Activated CD4-positive, alpha-beta T cell treated with anti-CD3 and anti-CD28 coated beads, Interleukin-10, Interleukin-2, amounts not matched to agents 100 ng/mL and 50 ng/mL, durations not matched to agents 16 hours and 8 hours (primary cell): ENCODE measurements at regions not wholly inside any gene's neighbourhood (a gene's known extent, or its start where the extent isn't known, plus 50 kb on each side); places are given as distances from the start of the nearest gene placed in this dataset.

Source experiments
- DNase-seq: peaks from one replicate; pipeline ENCODE4 v3.0.0-alpha.2; 2020

DNA sequence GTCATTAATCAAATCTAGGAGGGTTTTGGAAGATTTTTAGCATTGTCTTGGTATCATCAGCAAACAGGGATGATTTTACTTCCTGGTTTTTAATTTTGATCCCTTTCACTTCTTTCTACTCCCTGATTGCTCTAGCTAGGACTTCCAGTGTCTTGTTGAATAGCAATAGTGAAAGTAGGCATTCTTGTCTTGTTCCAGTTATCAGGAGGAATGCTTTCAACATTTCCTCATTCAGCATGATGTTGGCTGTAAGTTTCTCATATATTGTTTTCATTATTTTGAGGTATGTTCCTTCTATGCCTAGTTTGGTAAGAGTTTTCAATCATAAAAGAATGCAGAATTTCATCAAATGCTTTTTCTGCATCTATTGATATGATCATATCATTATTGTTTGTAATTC lies 244.2 kb upstream of the CLEC14A start:
- DNase-seq = no peak

DNA sequence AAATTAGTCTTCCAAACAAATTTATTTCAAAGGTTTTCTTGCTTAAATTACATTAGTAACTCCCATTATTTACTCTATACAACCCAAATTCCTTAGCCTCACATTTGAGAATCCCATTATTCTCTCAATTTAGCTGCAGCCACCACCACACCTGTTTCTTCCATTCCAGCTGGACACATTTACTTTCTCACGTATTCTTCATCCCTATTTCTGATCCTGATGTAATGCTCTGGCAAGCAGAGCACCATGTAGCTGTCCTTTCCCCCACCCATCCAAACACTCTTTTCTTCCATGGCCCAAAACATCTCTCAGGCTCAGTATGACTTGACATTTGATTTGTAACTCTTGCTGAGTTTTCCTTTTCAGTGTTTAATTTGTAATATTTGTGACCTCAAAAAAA lies 240.2 kb upstream of the CLEC14A start:
- no peak for DNase-seq

DNA sequence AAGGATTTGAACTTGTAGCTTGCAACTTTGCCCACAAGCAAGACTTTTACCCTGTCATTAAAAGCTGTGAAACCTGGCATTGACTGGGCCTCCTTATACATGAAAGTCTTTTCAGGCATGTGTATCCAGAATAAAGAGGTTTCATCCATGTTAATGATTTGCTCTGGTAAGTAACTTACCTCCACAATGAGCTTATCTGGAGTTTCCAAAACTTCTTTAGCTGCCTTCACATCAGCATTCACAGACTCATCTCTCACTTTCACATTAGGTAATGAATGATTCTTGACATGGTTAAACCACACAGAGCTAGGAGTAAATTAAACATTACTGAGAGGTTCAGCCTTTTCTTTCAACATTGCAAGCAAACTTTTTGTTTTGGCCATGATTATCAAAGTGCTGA lies 234.4 kb upstream of the CLEC14A start:
- DNase-seq = no peak

DNA sequence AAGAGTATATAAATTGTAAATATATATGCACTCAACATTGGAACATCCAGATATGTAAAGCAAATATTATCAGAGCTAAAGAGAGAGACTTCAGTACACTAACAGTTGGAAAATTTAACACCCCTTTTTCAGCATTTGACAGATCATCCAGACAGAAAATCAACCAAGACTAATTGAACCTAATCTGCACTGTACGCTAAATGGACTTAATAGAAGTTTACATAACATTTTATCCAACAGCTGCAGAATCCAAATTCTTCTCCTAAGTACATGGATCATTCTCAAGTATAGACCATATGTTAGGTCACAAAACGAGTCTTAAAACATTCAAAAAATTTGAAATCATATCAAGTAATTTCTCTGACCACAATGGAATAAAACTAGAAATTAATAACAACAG lies 229.1 kb upstream of the CLEC14A start:
- no peak for DNase-seq

DNA sequence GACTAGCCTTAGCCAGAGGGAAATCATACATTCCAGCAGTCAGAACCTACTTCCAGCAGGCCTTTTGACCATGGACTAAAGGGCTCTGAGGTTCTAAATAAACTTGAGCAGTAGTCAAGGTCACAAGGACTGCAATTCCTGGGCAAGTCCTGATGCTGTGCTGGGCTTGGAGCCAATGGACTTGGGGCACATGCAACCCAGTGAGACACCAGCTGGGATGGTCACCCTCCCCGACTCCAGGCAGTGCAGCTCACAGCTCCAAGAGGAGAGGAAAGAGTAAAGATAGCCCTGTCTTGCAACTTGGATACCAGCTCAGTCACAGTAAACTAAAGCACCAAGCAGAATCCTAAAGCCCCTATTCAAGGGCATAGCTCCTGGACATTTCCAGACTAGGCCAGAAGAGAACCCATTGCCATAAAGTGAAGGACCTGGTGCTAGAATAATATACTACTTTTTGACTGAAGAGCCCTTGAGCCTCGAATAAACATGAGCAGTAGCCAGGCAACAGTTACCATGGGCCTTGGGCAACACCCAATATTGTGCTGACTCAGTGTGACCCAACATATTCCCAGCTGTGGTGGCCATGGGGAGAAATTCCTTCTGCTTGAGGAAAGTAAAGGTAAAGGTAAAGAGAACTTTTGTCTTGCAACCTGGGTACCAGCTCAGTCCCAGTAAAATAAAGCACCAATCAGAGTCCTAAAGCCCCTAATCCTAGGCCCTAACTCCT lies 226.2 kb upstream of the CLEC14A start:
- DNase-seq = no peak

DNA sequence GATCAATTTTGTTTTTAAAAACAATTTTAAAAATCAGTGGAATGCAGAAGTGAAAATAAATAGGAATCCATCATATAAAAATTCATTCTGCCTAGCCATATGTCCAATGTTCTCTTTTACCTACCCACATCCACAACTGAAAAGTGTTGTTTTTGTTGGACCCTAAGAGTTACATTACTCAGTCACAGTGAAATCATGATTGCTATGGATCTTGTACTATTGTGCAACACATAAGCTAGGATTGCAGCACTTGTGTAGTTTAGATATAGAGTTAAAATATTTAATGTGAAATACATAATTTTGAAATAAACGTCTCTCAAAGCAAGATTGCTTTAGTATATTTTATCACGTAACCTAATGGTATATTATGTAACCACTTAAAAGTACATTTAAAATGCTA lies 213.3 kb upstream of the CLEC14A start:
- DNase-seq = no peak

DNA sequence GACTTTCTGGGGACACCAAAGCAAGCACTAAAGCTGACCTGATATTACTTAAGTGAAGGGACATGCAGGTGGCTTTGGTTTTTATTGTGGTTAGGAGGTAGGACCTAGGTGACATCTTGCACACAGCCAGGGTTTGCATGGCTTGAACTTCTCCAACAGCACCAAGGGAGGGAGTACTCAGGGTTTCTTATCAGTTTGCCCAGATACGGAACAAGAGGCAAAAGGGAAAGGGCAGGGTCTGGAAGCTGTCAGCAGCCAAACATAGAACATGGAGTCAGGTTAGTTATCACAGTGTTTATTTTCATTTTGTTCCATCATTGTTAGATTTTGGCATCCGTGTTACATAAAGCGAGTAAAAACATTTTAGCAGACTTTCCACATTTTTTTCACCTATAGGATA lies 186.3 kb upstream of the CLEC14A start:
- DNase-seq = no peak

DNA sequence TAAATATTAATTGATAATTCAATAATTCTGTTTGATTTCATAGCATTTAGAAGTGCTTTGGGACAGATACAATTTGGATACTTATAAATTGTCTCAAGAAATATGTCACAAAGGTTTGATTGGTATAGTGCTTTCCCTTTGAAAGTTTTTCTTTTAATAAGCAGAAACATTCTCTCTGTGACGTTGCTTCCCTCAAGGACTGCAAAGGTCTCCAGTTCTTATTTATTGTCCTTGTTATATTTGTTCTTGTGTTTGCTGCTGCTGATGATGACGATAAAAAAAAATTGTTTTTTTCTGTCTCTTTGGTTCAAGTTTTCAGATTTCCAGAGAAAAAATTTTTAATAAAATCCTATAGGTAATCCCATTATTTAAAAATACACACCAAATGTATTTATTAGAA lies 176.3 kb upstream of the CLEC14A start:
- DNase-seq = no peak

DNA sequence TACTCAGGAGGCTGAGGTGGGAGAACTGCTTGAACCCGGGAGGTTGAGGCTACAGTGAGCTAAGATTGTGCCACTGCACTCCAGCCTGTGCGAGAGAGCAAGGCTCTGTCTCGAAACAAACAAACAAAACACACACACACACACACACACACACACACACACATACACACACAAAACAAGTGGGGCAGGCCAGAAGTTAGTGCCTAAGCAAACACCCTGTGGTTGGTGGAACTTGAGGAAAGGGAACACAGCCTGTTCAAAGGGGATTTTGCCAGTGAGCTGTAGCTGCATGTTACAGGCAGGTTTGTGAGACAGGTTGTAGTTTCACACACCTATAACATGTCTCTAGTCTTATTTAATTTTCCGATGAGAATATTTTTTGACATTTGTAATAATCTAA lies 175.3 kb upstream of the CLEC14A start:
- no peak for DNase-seq

DNA sequence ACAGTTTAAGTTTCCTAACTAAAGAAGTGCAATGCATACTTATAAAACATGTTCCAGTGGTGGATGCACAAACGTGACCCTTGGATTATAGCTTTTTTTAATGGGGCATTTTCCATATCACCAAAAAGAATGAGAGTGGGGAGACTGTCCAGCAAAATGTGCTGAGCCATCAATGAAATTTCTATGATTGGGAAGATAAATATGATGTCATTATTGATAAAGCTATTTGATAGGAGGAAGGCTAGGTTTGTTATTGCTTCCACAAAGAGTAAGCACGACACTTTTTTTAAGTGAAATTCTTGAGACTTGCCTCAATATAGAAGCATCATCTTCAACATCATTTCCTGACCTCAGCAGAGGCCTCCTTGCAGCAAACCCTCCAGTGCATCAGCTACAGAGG lies 174.6 kb upstream of the CLEC14A start:
- DNase-seq = no peak

DNA sequence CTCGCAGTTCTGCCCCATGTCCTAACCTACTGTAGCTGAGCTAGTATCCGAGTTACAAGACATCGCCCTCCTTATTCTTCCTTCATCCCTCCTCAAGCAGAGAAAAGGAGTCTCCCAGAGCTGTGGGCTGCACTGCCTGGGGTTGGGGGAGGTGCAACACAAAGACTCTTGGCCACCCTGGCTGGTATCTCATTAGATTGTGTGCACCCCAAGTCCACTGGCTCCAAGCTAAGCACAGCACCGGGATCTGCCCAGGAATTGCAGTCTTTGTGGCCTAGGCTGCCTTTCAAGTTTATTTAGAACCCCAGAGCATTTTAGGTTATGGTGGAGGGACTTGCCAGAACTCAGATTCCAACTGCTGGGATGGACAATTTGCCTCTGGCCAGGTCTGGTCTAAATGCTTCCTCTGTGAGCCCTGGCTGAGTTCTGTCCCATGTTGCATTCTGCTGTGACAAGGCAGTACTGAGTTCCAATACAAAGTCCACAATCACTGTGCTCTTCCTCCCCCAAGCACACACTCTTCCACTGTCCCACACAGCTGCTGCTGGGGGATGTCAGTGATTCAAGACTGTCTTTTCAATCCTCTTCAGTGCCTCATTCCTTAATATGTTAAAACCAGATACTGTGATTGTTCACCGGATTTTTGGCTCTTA lies 169.6 kb upstream of the CLEC14A start:
- DNase-seq = no peak

DNA sequence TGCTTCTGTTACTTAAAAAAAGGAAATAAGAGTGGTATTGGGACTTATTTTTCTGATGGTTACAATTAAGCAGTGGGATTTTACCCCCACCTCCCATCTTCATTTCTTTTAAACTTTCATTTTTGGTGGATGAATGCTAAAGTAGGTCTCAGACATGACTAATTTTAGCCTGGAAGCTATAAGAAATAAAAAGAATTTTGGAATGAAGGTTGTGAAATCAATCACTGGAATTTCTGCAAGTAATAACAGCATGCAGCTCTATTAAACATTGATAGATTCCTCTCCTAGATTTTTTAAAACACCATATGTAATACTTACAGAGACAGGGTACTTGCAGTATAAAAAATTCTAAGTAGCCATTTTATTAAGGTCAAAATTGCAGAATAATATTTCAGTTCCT lies 164.2 kb upstream of the CLEC14A start:
- DNase-seq = no peak

DNA sequence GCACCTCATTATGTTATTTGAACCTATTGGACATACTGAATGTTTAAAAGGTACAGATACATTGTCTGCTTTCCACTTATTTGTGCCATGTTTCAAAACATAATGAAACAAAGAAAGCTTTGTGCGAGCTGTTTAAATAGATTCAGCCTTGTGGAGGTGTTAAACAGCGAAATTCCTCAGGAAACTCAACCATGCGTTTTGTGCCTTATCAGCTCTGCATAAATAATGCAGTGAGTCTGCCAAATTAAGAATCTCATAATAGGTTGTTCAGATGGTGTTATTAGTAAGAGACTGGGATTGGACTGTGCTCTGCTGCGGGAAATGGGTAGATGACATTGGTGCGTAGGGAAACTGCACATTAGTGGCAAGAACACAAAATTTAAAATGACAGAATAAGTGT lies 163.7 kb upstream of the CLEC14A start:
- no peak for DNase-seq

DNA sequence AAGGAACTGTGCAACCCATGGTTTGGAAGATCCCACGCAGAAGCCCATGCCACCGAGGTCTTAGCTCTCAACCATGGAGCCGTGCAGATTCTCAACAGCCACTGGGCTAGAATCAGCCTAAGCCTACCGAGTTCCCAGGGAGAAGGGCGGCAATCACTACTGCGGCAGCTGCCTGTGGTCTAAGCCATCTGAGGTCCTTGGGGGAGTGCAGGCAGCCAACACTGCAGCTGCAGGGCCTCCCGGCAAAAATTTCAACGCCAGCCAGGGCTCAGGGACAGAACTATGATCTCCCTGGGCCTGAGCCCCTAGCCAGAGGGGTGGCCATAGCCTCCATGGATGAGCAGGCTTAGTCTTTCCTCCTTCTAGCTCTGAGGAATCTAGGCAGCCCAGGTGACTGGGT lies 156.8 kb upstream of the CLEC14A start:
- no peak for DNase-seq

DNA sequence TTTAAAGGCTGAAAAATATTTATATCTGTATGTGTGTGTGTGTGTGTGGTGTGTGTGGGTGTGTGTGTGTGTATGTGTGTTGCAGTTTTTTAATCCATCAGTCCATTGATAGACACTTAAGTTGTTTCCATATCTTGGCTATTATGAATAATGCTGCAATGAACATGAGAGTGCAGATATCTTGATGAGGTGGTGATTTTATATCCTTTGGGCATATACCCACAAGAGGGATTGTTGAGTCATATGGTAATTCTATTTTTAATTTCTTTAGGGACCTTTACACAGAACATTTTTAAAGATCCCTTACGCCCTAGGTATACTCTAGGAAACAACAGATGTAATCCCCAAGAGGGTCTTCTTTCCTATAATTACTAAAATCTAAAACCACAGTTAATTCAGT lies 154.5 kb upstream of the CLEC14A start:
- no peak for DNase-seq

DNA sequence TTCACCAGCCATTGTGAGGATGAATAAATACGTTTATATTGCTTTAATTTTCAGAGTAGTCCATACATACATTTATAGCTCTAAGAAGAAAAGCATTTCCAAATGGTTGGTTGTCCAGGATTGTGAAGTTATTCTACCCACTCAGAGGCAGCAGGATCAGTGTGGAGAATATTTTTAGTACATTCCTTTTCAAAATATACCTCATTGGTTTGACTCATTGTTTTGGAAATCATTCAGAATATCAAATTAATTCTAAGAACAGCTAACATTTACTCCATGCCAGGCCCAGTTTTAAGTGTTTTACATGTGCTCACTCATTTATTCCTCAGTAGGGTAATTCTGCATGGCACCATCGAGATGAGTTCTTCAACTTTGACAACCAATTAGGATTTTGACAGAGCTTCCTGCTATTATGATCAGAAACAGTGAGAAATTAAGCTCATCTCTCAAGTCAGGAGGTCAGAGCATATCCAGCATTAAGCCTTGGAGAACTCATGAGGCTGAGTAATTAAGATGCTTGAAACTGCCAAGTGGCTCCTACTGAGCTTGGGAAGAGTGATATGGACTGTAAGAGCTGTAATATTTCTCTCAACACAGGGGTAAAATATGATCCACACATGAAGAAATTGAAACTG lies 153.3 kb upstream of the CLEC14A start:
- DNase-seq = no peak

DNA sequence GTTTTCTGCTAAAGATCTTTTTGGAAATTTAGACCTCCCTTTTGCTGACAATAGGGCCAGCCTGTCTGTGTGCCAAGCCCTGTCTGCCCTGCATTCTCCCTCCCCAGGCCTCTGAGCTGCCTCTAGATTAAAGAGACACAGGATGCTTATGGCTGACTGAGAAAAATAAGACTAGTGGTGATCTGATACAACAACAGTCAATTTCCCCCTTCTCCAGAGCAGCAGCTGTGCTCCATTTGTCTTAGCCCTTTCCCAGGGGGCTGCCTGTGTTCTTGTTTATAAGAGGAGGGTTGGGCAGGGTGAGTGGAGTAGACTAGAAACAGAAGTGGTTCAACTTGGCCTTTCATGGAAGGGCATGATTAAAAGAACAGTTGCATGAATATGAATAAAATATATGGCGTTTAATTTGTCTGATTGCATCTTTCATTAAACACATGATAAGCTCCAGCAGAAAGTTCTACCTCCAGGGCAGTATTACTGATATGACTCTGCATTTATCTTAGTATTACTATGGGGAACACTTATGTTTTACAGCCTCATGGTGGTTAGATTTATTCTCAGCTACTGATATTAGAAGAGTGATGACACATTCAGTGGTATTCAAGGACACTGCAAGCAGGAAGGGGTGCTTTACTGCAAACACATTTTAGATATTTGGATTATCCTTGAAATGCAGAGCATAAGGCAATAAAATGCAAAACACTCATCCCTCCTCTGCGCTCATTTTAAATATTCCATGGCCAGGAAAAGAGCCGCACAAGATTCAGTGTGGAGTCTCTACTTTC lies 150.2 kb upstream of the CLEC14A start:
- DNase-seq = no peak

DNA sequence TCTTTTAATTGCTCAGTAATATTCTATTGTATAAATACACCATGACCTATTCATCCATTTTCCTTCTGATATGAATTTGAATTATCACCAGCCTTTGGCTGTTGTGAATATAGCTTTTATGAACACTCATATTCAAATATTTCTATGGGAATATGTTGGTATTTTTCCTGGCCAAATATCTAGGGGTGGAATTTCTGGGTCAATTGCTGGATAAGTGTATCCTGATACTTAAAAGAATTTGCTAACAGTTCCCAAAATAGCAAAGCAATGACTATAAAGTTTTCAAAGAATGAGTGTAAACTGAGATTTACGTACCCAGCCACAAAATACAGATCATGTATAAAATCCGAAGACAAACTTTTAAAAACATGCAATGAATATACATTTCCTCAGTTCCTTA lies 148.7 kb upstream of the CLEC14A start:
- DNase-seq = no peak

DNA sequence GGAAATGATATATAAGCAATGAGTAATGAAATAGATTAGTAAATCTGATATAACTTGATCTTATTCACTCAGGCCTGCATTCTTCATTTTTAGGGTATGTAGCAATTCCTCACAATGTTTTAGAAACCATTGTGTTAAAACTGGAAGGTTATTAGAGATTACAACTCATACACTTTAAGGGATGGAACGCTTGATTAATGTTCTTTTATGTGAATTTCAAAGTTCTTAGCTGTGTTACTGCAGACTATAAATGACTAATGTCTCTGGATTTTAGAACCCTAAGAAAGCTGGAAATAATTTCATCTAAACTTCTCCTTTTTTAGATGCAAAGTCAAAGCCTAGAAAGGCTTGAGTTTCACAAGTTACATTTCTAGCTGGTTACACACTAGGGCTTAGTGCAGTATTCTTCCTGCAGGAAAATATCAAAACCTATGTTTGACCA lies 148.2 kb upstream of the CLEC14A start:
- DNase-seq = no peak

DNA sequence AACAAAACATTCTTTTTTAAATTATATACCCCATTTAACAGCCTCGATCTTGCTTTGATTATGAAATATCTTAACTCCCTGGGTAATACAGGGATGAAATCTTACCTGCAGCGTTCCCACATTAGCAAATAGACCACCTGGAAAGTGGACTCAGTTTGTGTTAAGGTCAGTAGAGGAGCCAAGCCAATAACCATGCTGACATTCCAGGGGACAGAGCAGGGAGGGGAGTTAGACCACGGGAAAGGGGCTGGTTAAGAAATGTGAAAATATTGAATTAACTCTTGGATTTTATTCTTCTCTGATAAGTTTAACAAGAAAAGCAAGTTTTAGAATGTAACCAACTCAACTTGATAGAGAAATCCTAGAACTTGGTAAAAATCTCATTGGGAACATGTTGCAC lies 144.9 kb upstream of the CLEC14A start:
- DNase-seq = no peak

DNA sequence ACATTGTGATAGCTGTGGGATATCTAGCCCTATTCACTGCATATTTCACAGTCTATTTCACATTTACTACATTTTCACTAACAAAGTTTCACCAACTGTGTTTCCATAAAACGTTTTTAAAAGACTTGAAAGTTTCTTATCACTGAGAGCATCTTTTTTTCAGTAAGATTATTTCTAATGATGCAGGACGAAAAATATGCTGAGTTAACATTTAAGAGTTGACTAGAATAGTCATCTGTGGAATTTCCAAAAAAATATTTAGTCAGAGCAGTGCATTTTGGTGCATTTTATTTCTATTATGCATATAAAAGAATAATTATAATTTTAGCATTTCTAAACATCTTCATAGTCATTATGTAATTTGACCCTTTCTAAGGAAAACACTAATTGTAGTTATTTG lies 143.8 kb upstream of the CLEC14A start:
- no peak for DNase-seq

DNA sequence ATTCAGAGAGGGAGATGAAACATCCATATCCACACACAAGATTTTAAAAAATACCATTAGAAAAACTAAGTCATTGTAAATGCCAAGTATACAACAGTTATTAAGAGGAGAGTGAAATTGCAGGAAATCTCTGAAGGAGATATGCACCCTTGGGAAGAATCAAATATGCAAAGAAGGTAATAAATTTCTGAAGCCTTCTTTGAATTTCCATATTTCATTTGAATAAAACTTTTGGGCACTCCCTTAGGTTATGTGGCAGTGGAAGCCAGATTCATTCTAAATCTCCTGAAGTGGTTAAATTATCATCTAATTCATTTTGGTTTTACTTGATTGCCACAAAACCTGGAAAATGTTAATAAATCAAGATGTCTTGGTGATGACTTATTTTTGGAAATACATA lies 138.9 kb upstream of the CLEC14A start:
- no peak for DNase-seq

DNA sequence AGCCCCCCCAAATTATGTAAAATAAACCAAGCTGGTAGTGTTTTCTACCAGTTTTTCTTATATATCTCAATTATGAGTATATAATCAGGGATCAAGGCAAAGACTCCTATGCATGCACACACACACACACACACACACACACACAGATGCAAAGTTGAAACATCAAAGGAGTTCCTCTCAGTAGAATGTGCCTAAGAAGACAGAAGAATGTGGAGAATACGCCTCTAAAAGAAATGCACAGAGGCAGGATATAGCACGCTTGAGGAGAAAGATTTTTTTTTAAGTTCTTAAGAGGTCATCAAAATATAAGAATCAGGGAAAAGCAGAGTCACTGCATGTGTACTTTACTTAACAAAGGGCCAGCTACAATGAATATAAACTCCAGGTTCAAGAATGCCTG lies 138.2 kb upstream of the CLEC14A start:
- no peak for DNase-seq

DNA sequence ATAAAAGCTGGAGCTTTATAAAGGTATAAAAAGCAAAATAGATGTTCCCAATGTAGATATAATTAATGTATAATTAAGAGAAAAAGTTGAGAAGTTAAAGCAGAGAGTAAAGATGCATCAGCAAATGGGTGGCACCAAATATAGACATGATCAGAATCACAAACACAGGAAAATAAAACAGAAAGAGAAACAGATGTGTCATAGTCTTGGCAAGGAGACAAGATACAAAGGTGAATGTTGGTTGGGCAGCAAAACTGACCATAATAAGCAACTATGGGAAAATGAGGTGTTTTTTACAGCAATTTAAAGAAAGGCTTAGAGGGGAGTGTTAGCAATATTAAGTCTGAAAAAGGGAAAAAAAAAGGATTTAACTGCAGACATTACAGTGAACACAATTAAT lies 135.4 kb upstream of the CLEC14A start:
- no peak for DNase-seq
